Coronary artery (tissue), 2 donors: ENCODE measurements at regions not wholly inside any gene's neighbourhood (a gene's known extent, or its start where the extent isn't known, plus 50 kb on each side); places are given as distances from the start of the nearest gene placed in this dataset.

Experiments used
- DNase-seq: peaks from one replicate; pipeline ENCODE4 v3.0.0-alpha.2; 2017; ENCODE audit warnings: low spot score
- H3K27ac ChIP-seq, 2 donors: fragments of 200-600 bp; sonication (generic); one replicate each; pipeline ENCODE4 v1.5.1; 2016 to 2019
- H3K4me3 ChIP-seq: fragments of 200-600 bp; sonication (generic); 2 replicates; pipeline ENCODE4 v1.5.1; 2016; ENCODE audit warnings: mild to moderate bottlenecking, moderate library complexity
- TF ChIP-seq, protein P1 (sequence below): fragments of 200-600 bp; sonication (generic); IDR thresholded peaks from one replicate; pipeline ENCODE4 v1.5.1; 2019; ENCODE audit warnings: antibody characterized with exemption

DNA sequence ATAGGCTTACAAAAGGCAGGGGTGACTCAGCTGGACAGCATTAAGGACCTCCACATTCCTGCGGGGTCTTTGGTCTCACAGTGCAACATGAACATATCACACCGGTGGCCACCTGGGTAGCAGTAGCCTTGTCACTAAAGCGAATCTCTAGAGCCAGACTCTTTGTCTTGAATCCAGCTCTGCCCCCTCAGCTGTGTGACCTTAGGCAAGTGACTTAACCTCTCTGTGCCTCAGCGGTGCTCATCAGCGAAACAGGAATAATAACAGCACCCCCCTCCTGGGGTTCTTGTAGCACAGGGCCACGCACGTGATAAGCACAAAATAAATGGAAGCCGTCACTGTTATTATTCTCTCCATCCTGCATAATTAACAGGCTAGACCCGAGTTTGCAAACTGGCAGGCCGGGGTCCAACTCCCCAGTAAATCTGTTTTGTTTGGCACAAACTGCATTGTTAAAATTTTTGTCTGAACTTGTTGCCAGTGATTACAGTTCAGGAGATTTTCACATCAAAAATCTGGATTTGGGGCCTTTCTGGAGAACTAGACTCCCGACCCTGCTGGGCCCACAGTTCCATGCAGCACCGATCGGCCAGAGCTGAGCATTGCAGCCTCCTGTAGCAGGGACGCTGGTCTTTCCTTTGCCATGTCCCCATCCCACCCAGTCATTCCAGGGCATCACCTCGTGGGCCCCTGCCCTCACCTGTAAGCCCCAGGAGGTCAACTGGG lies 174.8 kb downstream of the PHETA1 start:
- TF ChIP-seq, protein P1, sequence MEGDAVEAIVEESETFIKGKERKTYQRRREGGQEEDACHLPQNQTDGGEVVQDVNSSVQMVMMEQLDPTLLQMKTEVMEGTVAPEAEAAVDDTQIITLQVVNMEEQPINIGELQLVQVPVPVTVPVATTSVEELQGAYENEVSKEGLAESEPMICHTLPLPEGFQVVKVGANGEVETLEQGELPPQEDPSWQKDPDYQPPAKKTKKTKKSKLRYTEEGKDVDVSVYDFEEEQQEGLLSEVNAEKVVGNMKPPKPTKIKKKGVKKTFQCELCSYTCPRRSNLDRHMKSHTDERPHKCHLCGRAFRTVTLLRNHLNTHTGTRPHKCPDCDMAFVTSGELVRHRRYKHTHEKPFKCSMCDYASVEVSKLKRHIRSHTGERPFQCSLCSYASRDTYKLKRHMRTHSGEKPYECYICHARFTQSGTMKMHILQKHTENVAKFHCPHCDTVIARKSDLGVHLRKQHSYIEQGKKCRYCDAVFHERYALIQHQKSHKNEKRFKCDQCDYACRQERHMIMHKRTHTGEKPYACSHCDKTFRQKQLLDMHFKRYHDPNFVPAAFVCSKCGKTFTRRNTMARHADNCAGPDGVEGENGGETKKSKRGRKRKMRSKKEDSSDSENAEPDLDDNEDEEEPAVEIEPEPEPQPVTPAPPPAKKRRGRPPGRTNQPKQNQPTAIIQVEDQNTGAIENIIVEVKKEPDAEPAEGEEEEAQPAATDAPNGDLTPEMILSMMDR = no peak
- DNase-seq = no peak
- H3K4me3 ChIP-seq = no peak overlapping the region
- no peak overlapping the region for H3K27ac ChIP-seq

DNA sequence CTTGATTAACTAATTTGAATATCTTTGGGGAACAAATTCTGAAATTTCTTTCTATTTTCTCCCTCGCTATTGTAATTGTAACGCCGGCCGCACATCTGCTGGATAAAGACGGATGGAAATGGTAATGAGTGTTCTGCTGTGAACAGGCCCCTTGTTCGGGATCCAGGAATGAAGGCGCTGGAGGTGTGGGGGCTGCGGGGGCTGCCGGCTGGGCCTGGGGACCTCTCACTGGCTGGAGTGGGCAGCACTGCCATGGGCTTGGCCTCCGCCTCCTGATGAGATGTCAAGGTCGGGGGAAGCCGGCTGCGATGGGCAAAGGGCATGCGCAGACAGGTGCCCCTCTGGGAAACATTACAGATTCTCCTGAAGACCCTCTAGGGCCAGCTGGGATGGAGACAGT lies 175.4 kb downstream of the PHETA1 start:
- Histone ChIP-seq H3K4me3 (no peak overlapping the region), H3K27ac (no peak overlapping the region)
- TF ChIP-seq, protein P1 = no peak
- DNase-seq = no peak

DNA sequence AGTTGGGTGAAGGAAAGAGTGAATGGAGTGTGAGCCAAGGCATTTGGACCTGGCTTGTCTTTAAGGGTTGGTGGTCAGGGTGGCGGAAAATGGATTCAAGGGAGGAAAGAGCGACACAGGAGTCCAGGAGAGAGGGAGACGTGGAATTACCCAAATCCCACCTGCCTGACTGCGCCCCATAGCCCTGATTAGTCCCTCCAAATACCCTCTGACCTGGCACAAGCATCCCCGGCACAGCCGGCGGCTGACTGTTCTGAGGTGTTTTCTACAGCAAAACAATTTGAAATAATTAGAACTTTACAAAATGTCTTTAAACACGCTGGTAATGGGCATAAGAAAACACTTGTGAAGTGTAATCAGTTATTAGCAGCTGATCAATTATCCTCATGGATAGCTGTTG lies 175.8 kb downstream of the PHETA1 start:
- TF ChIP-seq, protein P1 = no peak
- H3K4me3 ChIP-seq = no peak overlapping the region
- H3K27ac ChIP-seq = no peak overlapping the region
- no peak for DNase-seq

DNA sequence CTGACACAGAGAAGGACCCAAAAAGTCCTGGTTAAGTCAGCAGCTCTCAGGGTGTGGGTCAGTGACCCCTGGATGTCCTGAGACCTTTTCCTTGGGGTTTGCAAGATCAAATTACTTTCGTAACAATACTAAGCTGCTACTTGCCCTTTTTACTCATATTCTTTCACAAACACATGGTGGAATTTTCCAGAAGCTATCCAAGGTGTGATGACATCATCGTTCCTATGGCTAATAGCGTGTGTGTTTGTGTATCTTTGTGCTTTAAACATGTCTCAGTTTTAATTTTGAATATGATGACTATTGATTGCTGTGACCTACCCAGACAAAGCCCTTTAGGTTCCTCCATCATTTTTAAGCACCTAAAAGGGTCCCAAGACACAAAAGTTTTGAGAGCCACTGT lies 176.2 kb downstream of the PHETA1 start:
- TF ChIP-seq, protein P1 = no peak
- no peak overlapping the region for H3K27ac ChIP-seq
- no peak overlapping the region for H3K4me3 ChIP-seq
- DNase-seq = no peak

DNA sequence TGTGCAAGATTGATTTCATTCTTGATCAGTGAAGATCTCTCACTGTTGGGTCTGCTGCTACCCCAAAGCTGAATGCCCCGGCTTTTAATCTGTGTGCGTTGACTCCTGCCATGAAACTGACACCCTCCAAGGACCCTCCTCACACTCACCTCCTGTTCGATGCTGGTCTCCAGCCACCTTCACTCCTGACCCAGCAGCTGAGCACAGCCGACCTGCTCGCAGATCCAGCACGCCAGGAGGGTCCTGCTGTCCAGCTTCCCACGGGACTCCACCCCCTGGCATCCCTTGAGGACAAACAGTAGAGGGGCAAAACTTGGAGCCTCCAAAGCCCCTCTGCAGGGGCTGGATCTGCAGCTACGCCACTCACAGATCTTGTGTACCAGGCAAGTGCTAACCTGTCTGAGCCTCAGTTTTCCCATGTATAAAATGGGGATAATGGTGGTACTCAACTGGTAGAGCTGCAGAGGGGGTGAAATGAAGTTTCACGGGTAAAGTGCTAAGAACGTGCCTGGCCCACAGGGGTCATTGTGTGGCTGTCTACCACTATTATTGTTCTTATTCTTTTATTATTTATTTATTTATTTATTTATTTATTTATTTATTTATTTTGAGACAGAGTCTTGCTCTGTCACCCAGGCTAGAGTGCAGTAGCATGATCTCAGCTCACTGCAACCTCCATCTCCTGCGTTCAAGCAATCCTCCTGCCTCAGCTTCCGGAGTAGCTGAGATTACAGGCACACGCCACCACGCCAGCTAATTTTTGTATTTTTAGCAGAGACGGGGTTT lies 178.0 kb downstream of the PHETA1 start:
- DNase-seq = no peak
- no peak overlapping the region for H3K27ac ChIP-seq
- H3K4me3 ChIP-seq = no peak overlapping the region
- TF ChIP-seq, protein P1 = no peak

DNA sequence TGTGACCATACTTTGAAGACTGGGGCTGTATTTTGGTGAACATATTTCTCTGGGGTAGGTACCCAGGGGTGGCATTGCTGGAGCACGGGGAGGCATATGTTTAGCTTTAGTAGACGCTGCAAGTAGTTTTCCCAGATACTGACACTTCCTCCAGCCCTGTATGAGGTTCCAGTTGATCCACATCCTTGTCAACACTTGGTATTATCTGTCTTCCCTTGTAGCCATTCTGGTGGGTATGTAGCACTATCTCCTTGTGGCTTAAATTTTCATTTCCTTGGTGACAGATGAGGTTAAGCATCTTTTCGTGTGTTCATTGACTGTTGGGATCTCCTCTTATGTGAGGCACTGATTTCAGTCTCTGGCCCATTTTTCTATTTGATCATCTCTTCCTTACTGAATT lies 179.1 kb downstream of the PHETA1 start:
- DNase-seq = no peak
- Histone ChIP-seq H3K4me3 (no peak overlapping the region), H3K27ac (no peak overlapping the region)
- TF ChIP-seq, protein P1 = no peak

DNA sequence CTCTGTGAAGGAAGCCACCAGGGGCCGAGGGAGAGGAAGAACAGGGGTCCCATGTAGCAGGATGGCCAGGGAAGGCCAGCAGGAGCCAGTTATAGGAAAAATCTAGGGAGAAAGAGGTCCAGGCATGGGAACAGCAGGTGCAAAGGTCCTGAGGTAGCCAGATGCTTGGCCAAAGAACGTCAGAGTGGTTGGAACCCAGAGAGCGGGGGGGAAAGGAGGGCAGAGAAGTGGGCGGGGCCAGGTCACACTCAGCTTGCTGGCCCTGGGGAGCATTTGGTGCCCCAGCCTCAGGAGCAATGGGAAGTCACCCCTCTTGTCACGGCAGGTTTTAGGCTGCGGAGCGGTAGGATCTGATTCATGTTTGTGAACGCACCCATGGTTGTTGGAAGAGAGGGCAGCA lies 180.5 kb downstream of the PHETA1 start:
- Histone ChIP-seq H3K27ac (no peak overlapping the region), H3K4me3 (no peak overlapping the region)
- TF ChIP-seq, protein P1 = no peak
- no peak for DNase-seq
